ENCODE measurements at regions not wholly inside any gene's neighbourhood (a gene's known extent, or its start where the extent isn't known, plus 50 kb on each side); places are given as distances from the start of the nearest gene placed in this dataset.
"Not testable (repeated sequence)": the region's sequence is repeated elsewhere in the genome, so short reads cannot be mapped to it uniquely, and the experiment has no call there.

DNA sequence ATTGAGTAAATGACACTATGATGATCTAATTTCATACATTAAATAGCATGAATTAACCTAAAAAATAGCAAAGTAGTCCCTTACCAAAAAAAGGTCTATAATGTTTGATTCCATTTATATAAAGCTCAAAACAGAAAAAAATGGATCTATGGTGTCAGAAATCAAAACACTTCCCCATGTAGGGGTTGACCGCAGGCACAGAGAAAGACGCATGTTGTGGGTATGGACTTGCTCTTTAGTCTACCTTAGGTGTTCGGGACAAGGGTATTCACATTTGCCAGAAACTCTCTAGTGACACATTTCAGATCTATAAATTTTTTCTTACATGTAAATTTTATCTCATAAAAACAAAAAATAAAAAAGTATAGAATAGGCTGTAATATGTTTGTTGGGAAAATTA, 1262.9 kb downstream of the TMEM121 start:
- no peak for TF ChIP-seq ZFP30 (CRISPR knock-in tag; IDR thresholded peaks at IDR 0.05)
- no peak for ATAC-seq

DNA sequence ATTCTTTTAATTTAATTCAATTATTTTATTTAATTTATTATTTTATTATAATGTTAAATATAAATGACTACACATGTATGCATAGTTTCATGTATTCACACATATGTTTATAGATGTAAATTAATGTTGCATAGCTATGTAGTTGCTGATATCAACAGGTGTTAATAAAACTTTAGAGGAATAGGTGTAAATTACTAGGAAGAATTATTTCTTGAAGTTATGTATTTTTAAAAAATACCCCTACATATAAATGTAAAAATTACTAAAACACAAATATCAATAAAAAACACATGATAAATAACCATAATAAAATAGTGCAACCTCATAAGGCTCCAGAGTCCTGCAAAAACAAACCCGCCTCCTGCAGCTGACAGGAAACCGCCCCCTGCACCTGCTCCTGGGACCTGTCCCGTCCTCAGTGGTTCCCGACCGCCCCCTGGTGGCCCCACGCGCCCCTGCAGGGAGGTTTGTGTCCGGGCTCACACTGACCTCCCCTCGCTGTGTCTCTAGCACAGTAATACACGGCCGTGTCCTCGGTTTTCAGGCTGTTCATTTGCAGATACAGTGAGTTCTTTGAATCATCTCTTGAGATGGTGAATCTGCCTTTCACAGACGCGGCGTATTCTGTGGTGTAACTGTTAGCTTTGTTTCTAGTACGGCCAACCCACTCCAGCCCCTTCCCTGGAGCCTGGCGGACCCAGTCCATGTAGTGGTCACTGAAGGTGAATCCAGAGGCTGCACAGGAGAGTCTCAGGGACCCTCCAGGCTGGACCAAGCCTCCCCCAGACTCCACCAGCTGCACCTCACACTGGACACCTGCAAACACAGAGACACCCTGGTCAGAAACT, 1264.0 kb downstream of the TMEM121 start:
- TF ChIP-seq OSR1 (CRISPR knock-in tag; IDR thresholded peaks at IDR 0.05) (no peak), SNAI2 (CRISPR knock-in tag; IDR thresholded peaks at IDR 0.05) (peak; percentile 97)
- peak; percentile 88 for ATAC-seq

DNA sequence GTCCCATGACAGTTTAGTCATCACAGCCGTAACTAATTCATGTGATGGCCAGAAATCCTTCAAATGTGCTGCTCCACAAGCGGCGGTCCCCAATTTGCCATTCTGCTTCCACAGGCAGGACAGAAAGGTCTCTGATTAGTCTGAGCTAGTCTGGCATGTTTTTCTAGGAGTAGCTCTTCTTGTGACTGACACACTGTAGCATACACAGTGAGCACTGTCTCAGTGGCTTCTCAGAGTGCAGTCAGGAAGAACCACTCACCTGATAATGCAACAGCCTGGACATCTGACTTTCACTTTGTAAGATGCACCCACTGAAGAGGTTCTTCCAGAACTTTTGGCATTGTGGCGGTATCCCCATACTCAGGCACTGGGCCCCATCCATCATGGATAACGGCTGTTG, 1266.2 kb downstream of the TMEM121 start:
- TF ChIP-seq, protein P1, sequence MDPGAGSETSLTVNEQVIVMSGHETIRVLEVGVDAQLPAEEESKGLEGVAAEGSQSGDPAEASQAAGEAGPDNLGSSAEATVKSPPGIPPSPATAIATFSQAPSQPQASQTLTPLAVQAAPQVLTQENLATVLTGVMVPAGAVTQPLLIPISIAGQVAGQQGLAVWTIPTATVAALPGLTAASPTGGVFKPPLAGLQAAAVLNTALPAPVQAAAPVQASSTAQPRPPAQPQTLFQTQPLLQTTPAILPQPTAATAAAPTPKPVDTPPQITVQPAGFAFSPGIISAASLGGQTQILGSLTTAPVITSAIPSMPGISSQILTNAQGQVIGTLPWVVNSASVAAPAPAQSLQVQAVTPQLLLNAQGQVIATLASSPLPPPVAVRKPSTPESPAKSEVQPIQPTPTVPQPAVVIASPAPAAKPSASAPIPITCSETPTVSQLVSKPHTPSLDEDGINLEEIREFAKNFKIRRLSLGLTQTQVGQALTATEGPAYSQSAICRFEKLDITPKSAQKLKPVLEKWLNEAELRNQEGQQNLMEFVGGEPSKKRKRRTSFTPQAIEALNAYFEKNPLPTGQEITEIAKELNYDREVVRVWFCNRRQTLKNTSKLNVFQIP (CRISPR knock-in tag; IDR thresholded peaks at IDR 0.05; ENCODE audit: borderline replicate concordance, low read depth) = no peak
- TF ChIP-seq ZNF8 (CRISPR knock-in tag; IDR thresholded peaks at IDR 0.05) = no peak
- ATAC-seq = no peak

GRCh38 chr14:106798166-106798565, 1271.8 kb downstream of the TMEM121 start:
- not testable (repeated sequence) for ATAC-seq

DNA sequence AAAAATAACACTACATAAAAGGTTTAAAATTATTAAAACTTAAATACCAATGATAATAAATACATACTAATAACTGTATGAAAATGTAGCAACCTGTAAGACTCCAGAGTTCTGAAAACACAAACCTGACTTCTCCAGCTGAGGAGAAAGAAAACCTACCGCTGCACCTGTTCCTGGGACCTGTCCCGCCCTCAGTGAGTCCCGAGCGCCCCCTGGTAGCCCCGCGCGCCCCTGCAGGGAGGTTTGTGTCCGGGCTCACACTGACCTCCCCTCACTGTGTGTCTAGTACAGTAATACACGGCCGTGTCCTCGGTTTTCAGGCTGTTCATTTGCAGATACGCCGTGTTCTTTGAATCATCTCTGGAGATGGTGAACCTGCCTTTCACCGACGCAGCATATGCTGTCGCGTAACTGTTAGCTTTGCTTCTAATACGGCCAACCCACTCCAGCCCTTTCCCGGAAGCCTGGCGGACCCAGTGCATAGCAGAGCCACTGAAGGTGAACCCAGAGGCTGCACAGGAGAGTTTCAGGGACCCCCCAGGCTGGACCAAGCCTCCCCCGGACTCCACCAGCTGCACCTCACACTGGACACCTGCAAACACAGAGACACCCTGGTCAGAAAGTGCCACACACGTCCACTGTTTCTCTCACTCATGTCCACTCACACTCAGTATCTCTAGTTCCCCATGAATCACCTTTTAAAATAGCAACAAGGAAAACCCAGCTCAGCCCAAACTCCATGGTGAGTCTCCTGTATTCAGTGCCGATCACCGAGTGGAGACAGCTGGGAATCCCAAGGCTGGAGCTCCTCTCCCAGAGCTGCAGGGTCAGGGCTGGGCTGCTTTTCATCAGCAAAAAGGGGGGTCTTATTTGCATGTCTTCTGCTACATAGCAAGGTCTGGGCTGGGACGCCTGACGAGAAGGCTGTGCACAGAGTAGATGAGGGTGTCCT, 1276.3 kb downstream of the TMEM121 start:
- TF ChIP-seq PPARA (CRISPR knock-in tag; IDR thresholded peaks at IDR 0.05; ENCODE audit: borderline replicate concordance) (no peak), CSDC2 (CRISPR knock-in tag; IDR thresholded peaks at IDR 0.05) (no peak), ZNF70 (CRISPR knock-in tag; IDR thresholded peaks at IDR 0.05) (no peak), TOX (CRISPR knock-in tag; IDR thresholded peaks at IDR 0.05; ENCODE audit: borderline replicate concordance) (no peak), CSRNP3 (CRISPR knock-in tag; IDR thresholded peaks at IDR 0.05) (no peak), ZNF8 (CRISPR knock-in tag; IDR thresholded peaks at IDR 0.05) (no peak), RARB (CRISPR knock-in tag; IDR thresholded peaks at IDR 0.05) (no peak), ESRRG (CRISPR knock-in tag; IDR thresholded peaks at IDR 0.05) (no peak), ZNF565 (CRISPR knock-in tag; conservative IDR thresholded peaks at IDR 0.05; ENCODE audit: low read depth) (no peak), ZFP3 (CRISPR knock-in tag; IDR thresholded peaks at IDR 0.05) (no peak), CREB5 (CRISPR knock-in tag; IDR thresholded peaks at IDR 0.05; ENCODE audit: low read depth) (no peak), BACH2 (CRISPR knock-in tag; IDR thresholded peaks at IDR 0.05; ENCODE audit: borderline replicate concordance) (no peak), OSR1 (CRISPR knock-in tag; IDR thresholded peaks at IDR 0.05) (no peak), ARNTL (CRISPR knock-in tag; IDR thresholded peaks at IDR 0.05; ENCODE audit: borderline replicate concordance, low read depth) (no peak), ZC3H10 (CRISPR knock-in tag; IDR thresholded peaks at IDR 0.05) (no peak), ZFP30 (CRISPR knock-in tag; IDR thresholded peaks at IDR 0.05) (no peak), TCF4 (CRISPR knock-in tag; IDR thresholded peaks at IDR 0.05; ENCODE audit: borderline replicate concordance) (no peak), GLIS3 (CRISPR knock-in tag; IDR thresholded peaks at IDR 0.05) (no peak), ISL1 (CRISPR knock-in tag; IDR thresholded peaks at IDR 0.05) (no peak)
- TF ChIP-seq, protein P2, sequence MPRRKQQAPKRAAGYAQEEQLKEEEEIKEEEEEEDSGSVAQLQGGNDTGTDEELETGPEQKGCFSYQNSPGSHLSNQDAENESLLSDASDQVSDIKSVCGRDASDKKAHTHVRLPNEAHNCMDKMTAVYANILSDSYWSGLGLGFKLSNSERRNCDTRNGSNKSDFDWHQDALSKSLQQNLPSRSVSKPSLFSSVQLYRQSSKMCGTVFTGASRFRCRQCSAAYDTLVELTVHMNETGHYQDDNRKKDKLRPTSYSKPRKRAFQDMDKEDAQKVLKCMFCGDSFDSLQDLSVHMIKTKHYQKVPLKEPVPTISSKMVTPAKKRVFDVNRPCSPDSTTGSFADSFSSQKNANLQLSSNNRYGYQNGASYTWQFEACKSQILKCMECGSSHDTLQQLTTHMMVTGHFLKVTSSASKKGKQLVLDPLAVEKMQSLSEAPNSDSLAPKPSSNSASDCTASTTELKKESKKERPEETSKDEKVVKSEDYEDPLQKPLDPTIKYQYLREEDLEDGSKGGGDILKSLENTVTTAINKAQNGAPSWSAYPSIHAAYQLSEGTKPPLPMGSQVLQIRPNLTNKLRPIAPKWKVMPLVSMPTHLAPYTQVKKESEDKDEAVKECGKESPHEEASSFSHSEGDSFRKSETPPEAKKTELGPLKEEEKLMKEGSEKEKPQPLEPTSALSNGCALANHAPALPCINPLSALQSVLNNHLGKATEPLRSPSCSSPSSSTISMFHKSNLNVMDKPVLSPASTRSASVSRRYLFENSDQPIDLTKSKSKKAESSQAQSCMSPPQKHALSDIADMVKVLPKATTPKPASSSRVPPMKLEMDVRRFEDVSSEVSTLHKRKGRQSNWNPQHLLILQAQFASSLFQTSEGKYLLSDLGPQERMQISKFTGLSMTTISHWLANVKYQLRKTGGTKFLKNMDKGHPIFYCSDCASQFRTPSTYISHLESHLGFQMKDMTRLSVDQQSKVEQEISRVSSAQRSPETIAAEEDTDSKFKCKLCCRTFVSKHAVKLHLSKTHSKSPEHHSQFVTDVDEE (CRISPR knock-in tag; IDR thresholded peaks at IDR 0.05) = no peak
- peak; percentile 62 for ATAC-seq
